ENCODE measurements at regions not wholly inside any gene's neighbourhood (a gene's known extent, or its start where the extent isn't known, plus 50 kb on each side); places are given as distances from the start of the nearest gene placed in this dataset.
"Not testable (repeated sequence)": the region's sequence is repeated elsewhere in the genome, so short reads cannot be mapped to it uniquely, and the experiment has no call there.

- no peak for DNase-seq (ENCODE audit: low read depth)
These were observed 287.1 kb downstream of the SOX2 start for GRCh38 chr3:181998828-181999227.

GRCh38 chr3:181999314-181999713 is 287.6 kb downstream of the SOX2 start:
- no peak for DNase-seq (ENCODE audit: low read depth)

GRCh38 chr3:182000447-182000846 is 288.7 kb downstream of the SOX2 start:
- no peak for DNase-seq (ENCODE audit: low read depth)

- no peak for DNase-seq (ENCODE audit: low read depth)
These were observed 293.5 kb downstream of the SOX2 start for GRCh38 chr3:182005219-182005618.

GRCh38 chr3:182005701-182006100 is 294.0 kb downstream of the SOX2 start:
- DNase-seq (ENCODE audit: low read depth), result no peak

GRCh38 chr3:182006431-182006830 is 294.7 kb downstream of the SOX2 start:
- DNase-seq (ENCODE audit: low read depth), result no peak

- DNase-seq (ENCODE audit: low read depth), result no peak
These were observed 295.7 kb downstream of the SOX2 start for GRCh38 chr3:182007441-182007840.

- DNase-seq (ENCODE audit: low read depth), result no peak
These were observed 306.6 kb downstream of the SOX2 start for GRCh38 chr3:182018361-182018760.

- DNase-seq (ENCODE audit: low read depth), result no peak
These were observed 308.2 kb downstream of the SOX2 start for GRCh38 chr3:182019926-182020325.

GRCh38 chr3:182023843-182024242 is 312.1 kb downstream of the SOX2 start:
- DNase-seq (ENCODE audit: low read depth), result no peak

- no peak for DNase-seq (ENCODE audit: low read depth)
These were observed 315.6 kb downstream of the SOX2 start for GRCh38 chr3:182027366-182027765.

GRCh38 chr3:182028081-182028480 is 316.4 kb downstream of the SOX2 start:
- no peak for DNase-seq (ENCODE audit: low read depth)

GRCh38 chr3:182034231-182034630 is 322.5 kb downstream of the SOX2 start:
- DNase-seq (ENCODE audit: low read depth), result not testable (repeated sequence)

- no peak for DNase-seq (ENCODE audit: low read depth)
These were observed 323.6 kb downstream of the SOX2 start for GRCh38 chr3:182035324-182035723.

GRCh38 chr3:182036382-182036781 is 324.7 kb downstream of the SOX2 start:
- DNase-seq (ENCODE audit: low read depth), result no peak

GRCh38 chr3:182041668-182042291 is 330.1 kb downstream of the SOX2 start:
- DNase-seq (ENCODE audit: low read depth), result no peak

GRCh38 chr3:182045736-182046135 is 334.0 kb downstream of the SOX2 start:
- no peak for DNase-seq (ENCODE audit: low read depth)

- DNase-seq (ENCODE audit: low read depth), result no peak
These were observed 334.5 kb downstream of the SOX2 start for GRCh38 chr3:182046166-182046764.

- DNase-seq (ENCODE audit: low read depth), result no peak
These were observed 339.2 kb downstream of the SOX2 start for GRCh38 chr3:182050932-182051331.

GRCh38 chr3:182052332-182052731 is 340.6 kb downstream of the SOX2 start:
- no peak for DNase-seq (ENCODE audit: low read depth)

- no peak for DNase-seq (ENCODE audit: low read depth)
These were observed 341.0 kb downstream of the SOX2 start for GRCh38 chr3:182052757-182053156.

GRCh38 chr3:182058488-182058887 is 346.8 kb downstream of the SOX2 start:
- DNase-seq (ENCODE audit: low read depth), result no peak

- DNase-seq (ENCODE audit: low read depth), result no peak
These were observed 352.0 kb downstream of the SOX2 start for GRCh38 chr3:182063742-182064141.

GRCh38 chr3:182067423-182067822 is 355.7 kb downstream of the SOX2 start:
- DNase-seq (ENCODE audit: low read depth), result no peak

All from activated T-helper 1 cell treated with Interleukin-2 at 50 U/mL for 16 hours (primary cell).